Liver (tissue), 8 donors: ENCODE measurements at regions not wholly inside any gene's neighbourhood (a gene's known extent, or its start where the extent isn't known, plus 50 kb on each side); places are given as distances from the start of the nearest gene placed in this dataset.

Experiments
- DNase-seq: peaks from one replicate; pipeline ENCODE4 v3.0.0-alpha.2; 2017; ENCODE audit warnings: low spot score
- H3K27ac ChIP-seq, 2 donors: one replicate each; pipeline ENCODE4 v1.7.0; 2013; ENCODE audit warnings: inconsistent platforms in 2 of 2, low read length in 2 of 2, control low read depth in 1 of 2, low read depth in 1 of 2, mild to moderate bottlenecking in 1 of 2
- H3K27me3 ChIP-seq, 4 donors: one replicate each; pipeline versions ENCODE4 v1.6.1 to v1.7.0; 2013; ENCODE audit warnings: low read length in 3 of 4, inconsistent platforms in 1 of 4, mild to moderate bottlenecking in 1 of 4, moderate library complexity in 1 of 4; ENCODE audit not compliant: control insufficient read depth in 4 of 4, insufficient read depth in 4 of 4
- H3K36me3 ChIP-seq, 4 donors: one replicate each; pipeline versions ENCODE4 v1.6.1 to v1.7.0; 2013; ENCODE audit warnings: low read length in 3 of 4, mild to moderate bottlenecking in 3 of 4, low read depth in 1 of 4, moderate library complexity in 1 of 4; ENCODE audit not compliant: control insufficient read depth in 4 of 4, insufficient read depth in 3 of 4
- H3K4me1 ChIP-seq, 4 donors: one replicate each; pipeline versions ENCODE4 v1.6.1 to v1.7.0; 2013; ENCODE audit warnings: low read length in 3 of 4, mild to moderate bottlenecking in 3 of 4, moderate library complexity in 1 of 4; ENCODE audit not compliant: control insufficient read depth in 4 of 4, insufficient read depth in 4 of 4
- H3K4me3 ChIP-seq, 3 donors: one replicate each; pipeline versions ENCODE4 v1.6.1 to v1.7.0; 2013; ENCODE audit warnings: low read length in 3 of 3, control low read depth in 1 of 3, low read depth in 1 of 3, mild to moderate bottlenecking in 1 of 3
- H3K9ac ChIP-seq, 2 donors: one replicate each; pipeline ENCODE4 v1.7.0; 2013; ENCODE audit warnings: low read length in 2 of 2, mild to moderate bottlenecking in 2 of 2, moderate library complexity in 2 of 2, control low read depth in 1 of 2, low read depth in 1 of 2
- H3K9me3 ChIP-seq, 4 donors: one replicate each; pipeline versions ENCODE4 v1.6.1 to v1.7.0; 2013; ENCODE audit warnings: low read length in 3 of 4; ENCODE audit not compliant: control insufficient read depth in 4 of 4
- ATF3 ChIP-seq: IDR thresholded peaks from 2 replicates; pipeline ENCODE4 v1.6.1; 2016; ENCODE audit warnings: antibody characterized with exemption
- CTCF ChIP-seq: fragments of 150-350 bp; IDR thresholded peaks from 2 replicates; pipeline ENCODE4 v1.5.1; 2017; ENCODE audit warnings: improper control_type of control experiment, low read depth, low read length; ENCODE audit not compliant: missing input control
- FOXA2 ChIP-seq: IDR thresholded peaks from 2 replicates; pipeline ENCODE4 v1.6.1; 2016; ENCODE audit warnings: antibody characterized with exemption
- HNF4A ChIP-seq, 2 donors: conservative IDR thresholded peaks; 2 replicates each; pipeline ENCODE4 v1.6.1; 2016; ENCODE audit warnings: antibody characterized with exemption in 2 of 2, mild to moderate bottlenecking in 2 of 2
- HNF4G ChIP-seq: IDR thresholded peaks from 2 replicates; pipeline ENCODE4 v1.6.1; 2016; ENCODE audit warnings: antibody characterized with exemption
- JUND ChIP-seq, 2 donors: IDR thresholded peaks; 2 replicates each; pipeline ENCODE4 v1.6.1; 2016; ENCODE audit warnings: antibody characterized with exemption in 2 of 2
- NR2F2 ChIP-seq: IDR thresholded peaks from 2 replicates; pipeline ENCODE4 v1.6.1; 2016; ENCODE audit warnings: antibody characterized with exemption
- RAD21 ChIP-seq, 2 donors: IDR thresholded peaks; 2 replicates each; pipeline ENCODE4 v1.6.1; 2016; ENCODE audit warnings: antibody characterized with exemption in 2 of 2, mild to moderate bottlenecking in 2 of 2
- REST ChIP-seq: IDR thresholded peaks from 2 replicates; pipeline ENCODE4 v1.6.1; 2016; ENCODE audit warnings: antibody characterized with exemption, mild to moderate bottlenecking
- RXRA ChIP-seq, 2 donors: IDR thresholded peaks; 2 replicates each; pipeline ENCODE4 v1.6.1; 2017 to 2018; ENCODE audit warnings: antibody characterized with exemption in 2 of 2, mild to moderate bottlenecking in 1 of 2
- SP1 ChIP-seq: IDR thresholded peaks from 2 replicates; pipeline ENCODE4 v1.6.1; 2018; ENCODE audit warnings: antibody characterized with exemption, mild to moderate bottlenecking
- YY1 ChIP-seq: IDR thresholded peaks from 2 replicates; pipeline ENCODE4 v1.6.1; 2016; ENCODE audit warnings: antibody characterized with exemption, mild to moderate bottlenecking
- ZBTB33 ChIP-seq: IDR thresholded peaks from 2 replicates; pipeline ENCODE4 v1.6.1; 2016; ENCODE audit warnings: antibody characterized with exemption
- WGBS: extraction: QIAGEN DNeasy Blood & Tissue Kit; methylation state at CpG from one replicate; pipeline ENCODE4 v1.1.7; 2013; 5-methylcytosine and 5-hydroxymethylcytosine counted together
- TF ChIP-seq, protein P1 (sequence below): IDR thresholded peaks from 2 replicates; pipeline ENCODE4 v1.6.1; 2016; ENCODE audit warnings: antibody characterized with exemption
- donor health status: healthy.
- donor health status: healthy.
- donor health status: healthy.
- donor health status: healthy.
- donor health status: healthy.

- Histone ChIP-seq H3K9ac (no peak overlapping the region), H3K36me3 (no peaks in the 10 kb centered on the region), H3K4me3 (no peak overlapping the region), H3K4me1 (no peaks in the 10 kb centered on the region), H3K27me3 (no peaks in the 10 kb centered on the region), H3K27ac (no peak overlapping the region), H3K9me3 (peaks cover 0 to 8% (median 5%) of the 10 kb centered on the region in 4 donors)
- DNase-seq, result no peak
- TF ChIP-seq HNF4A (conservative IDR thresholded peaks at IDR 0.05) (no peak), RXRA (IDR thresholded peaks at IDR 0.05) (no peak), SP1 (no peak)
- WGBS, result 61% methylated on average over 2 of the region's 2 CpGs
These were observed 372.7 kb upstream of the SULF2 start for GRCh38 chr20:48158014-48158413.

GRCh38 chr20:48156951-48157700 lies 371.8 kb upstream of the SULF2 start:
- TF ChIP-seq RXRA (IDR thresholded peaks at IDR 0.05), result no peak
- TF ChIP-seq REST, result no peak
- TF ChIP-seq, protein P1, sequence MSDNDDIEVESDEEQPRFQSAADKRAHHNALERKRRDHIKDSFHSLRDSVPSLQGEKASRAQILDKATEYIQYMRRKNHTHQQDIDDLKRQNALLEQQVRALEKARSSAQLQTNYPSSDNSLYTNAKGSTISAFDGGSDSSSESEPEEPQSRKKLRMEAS, result no peak
- TF ChIP-seq HNF4G, result no peak
- TF ChIP-seq CTCF, result no peak
- no peak for TF ChIP-seq FOXA2
- TF ChIP-seq SP1, result no peak
- TF ChIP-seq YY1, result no peak
- 84% methylated on average over 3 of the region's 3 CpGs for WGBS
- H3K27me3 ChIP-seq, result no peaks in the 10 kb centered on the region
- H3K4me1 ChIP-seq, result no peaks in the 10 kb centered on the region
- H3K27ac ChIP-seq, result no peak overlapping the region
- H3K4me3 ChIP-seq, result no peak overlapping the region
- no peak for DNase-seq
- no peaks in the 10 kb centered on the region for H3K36me3 ChIP-seq
- peaks cover 0 to 8% (median 5%) of the 10 kb centered on the region in 4 donors for H3K9me3 ChIP-seq
- H3K9ac ChIP-seq, result no peak overlapping the region

GRCh38 chr20:48156521-48156920 lies 371.2 kb upstream of the SULF2 start:
- Histone ChIP-seq H3K27ac (no peak overlapping the region), H3K9ac (no peak overlapping the region), H3K36me3 (no peaks in the 10 kb centered on the region), H3K4me1 (no peaks in the 10 kb centered on the region), H3K4me3 (no peak overlapping the region), H3K9me3 (peaks cover 0 to 8% (median 5%) of the 10 kb centered on the region in 4 donors), H3K27me3 (no peaks in the 10 kb centered on the region)
- DNase-seq, result no peak
- 72% methylated on average over 2 of the region's 2 CpGs for WGBS
- TF ChIP-seq HNF4A (conservative IDR thresholded peaks at IDR 0.05) (no peak), RAD21 (IDR thresholded peaks at IDR 0.05) (no peak), CTCF (no peak), ATF3 (no peak), HNF4G (no peak), JUND (IDR thresholded peaks at IDR 0.05) (no peak), NR2F2 (no peak), ZBTB33 (no peak)
